ENCODE measurements at regions not wholly inside any gene's neighbourhood (a gene's known extent, or its start where the extent isn't known, plus 50 kb on each side); places are given as distances from the start of the nearest gene placed in this dataset.

GRCh38 chr2:35297403-35297802, 1058.2 kb upstream of the CRIM1 start:
- no peak for DNase-seq (ENCODE audit: low spot score)
- ATAC-seq (ENCODE audit: low FRiP score), result no peak
- no peak for TF ChIP-seq CTCF (IDR thresholded peaks at IDR 0.05)

- ATAC-seq (ENCODE audit: low FRiP score), result no peak
- no peak for DNase-seq (ENCODE audit: low spot score)
- TF ChIP-seq CTCF (IDR thresholded peaks at IDR 0.05), result no peak
Observed at GRCh38 chr2:35294636-35295263, 1060.8 kb upstream of the CRIM1 start.

DNA sequence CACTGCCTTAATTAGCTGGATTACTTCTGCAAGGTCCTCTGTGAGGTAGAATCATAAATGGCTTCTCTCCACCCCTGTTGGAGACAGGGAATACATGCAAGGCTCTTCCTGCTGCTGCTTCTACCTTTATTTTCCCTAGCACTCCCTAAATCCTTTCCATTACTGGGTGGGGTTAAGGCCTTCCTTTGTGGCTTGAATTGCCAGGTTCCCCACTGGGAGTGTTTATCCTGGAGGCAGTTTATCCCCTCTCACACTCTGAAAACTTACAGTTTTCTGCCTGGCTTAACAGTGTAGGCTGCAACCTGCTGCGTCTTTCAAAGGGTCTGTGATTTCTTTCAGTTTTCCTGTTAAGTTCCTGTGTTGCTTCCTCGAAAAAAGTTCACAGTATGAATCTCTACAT, 1062.3 kb upstream of the CRIM1 start:
- ATAC-seq (ENCODE audit: low FRiP score) (no peak), DNase-seq (ENCODE audit: low spot score) (no peak)
- TF ChIP-seq CTCF (IDR thresholded peaks at IDR 0.05), result no peak

DNA sequence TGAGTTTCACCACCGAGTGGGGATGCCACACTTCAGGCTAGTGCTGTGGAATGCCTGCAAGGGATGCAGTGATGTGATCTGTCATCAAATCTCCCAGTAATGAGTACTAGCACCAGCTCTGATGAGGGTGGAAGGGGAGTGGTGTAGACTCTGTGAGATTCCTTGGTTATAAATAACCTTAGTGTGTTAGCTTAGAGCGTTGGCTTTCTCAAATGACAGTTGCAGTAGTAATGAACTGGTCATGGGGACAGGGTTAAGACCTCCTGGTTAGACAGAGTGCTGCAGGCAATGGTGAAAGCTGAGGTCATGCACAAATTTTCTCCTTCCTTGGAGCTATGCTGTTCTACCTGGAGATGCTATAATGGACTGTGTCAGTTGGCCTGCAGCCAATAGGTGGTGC, 1063.4 kb upstream of the CRIM1 start:
- ATAC-seq (ENCODE audit: low FRiP score), result no peak
- TF ChIP-seq CTCF (IDR thresholded peaks at IDR 0.05), result no peak
- no peak for DNase-seq (ENCODE audit: low spot score)

DNA sequence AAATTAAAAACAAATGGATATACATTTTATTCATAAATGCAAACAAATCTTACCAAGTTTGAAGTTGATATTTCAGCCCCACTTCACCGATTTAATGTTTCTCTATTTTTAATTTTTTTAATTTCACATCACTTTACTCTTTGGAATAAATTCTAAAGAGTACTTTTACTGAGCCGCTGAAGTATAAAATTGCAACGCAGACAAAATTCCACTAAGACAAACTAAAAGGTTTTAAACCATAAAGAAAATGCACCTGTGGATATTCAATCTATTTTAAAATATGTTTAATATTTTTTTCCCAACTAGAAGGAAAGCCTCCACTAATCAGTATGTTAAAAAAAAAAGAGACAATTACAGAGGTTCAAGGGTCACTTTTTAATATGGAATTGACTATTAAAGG, 1073.9 kb upstream of the CRIM1 start:
- DNase-seq (ENCODE audit: low spot score), result no peak
- TF ChIP-seq CTCF (IDR thresholded peaks at IDR 0.05), result no peak

GRCh38 chr2:35255826-35256225, 1099.8 kb upstream of the CRIM1 start:
- TF ChIP-seq CTCF (IDR thresholded peaks at IDR 0.05), result no peak
- ATAC-seq (ENCODE audit: low FRiP score), result no peak

More for the DNA sequence above, 1073.9 kb upstream of the CRIM1 start:
- no peak for ATAC-seq (ENCODE audit: low FRiP score)

GRCh38 chr2:35251156-35251555, 1104.4 kb upstream of the CRIM1 start:
- no peak for ATAC-seq (ENCODE audit: low FRiP score)
- TF ChIP-seq CTCF (IDR thresholded peaks at IDR 0.05), result no peak
- DNase-seq (ENCODE audit: low spot score), result no peak

More at GRCh38 chr2:35255826-35256225, 1099.8 kb upstream of the CRIM1 start:
- DNase-seq (ENCODE audit: low spot score), result no peak

Data from omental fat pad (tissue), 3 donors.